ENCODE measurements at regions not wholly inside any gene's neighbourhood (a gene's known extent, or its start where the extent isn't known, plus 50 kb on each side); places are given as distances from the start of the nearest gene placed in this dataset.

GRCh38 chr2:64234150-64234549 lies 89.9 kb upstream of the PELI1 start:
- TF ChIP-seq CTCF (IDR thresholded peaks at IDR 0.05; ENCODE audit: low read depth, low read length), result no peak
- TF ChIP-seq POLR2A (IDR thresholded peaks at IDR 0.05; ENCODE audit: extremely low read depth, insufficient read length), result no peak
- TF ChIP-seq MYC (IDR thresholded peaks at IDR 0.05; ENCODE audit: low read depth, low read length), result no peak
- no peak for TF ChIP-seq MAX (IDR thresholded peaks at IDR 0.05; ENCODE audit: low read depth, low read length)
